ENCODE measurements at regions not wholly inside any gene's neighbourhood (a gene's known extent, or its start where the extent isn't known, plus 50 kb on each side); places are given as distances from the start of the nearest gene placed in this dataset.

GRCh38 chr2:109070290-109070689, 58.7 kb upstream of the SH3RF3 start:
- 82% methylated on average over 6 of the region's 6 CpGs for WGBS (ENCODE audit: insufficient coverage)
- H3K9me3 ChIP-seq (ENCODE audit: control insufficient read depth, insufficient read depth, low read length): no peaks in the 10 kb centered on the region
- intact Hi-C loops (cut with micrococcal nuclease): no loop called here

GRCh38 chr2:109069331-109070194, 59.4 kb upstream of the SH3RF3 start:
- 85% methylated on average over 9 of the region's 9 CpGs for WGBS (ENCODE audit: insufficient coverage)
- Histone ChIP-seq H3K27ac (ENCODE audit: low read length) (no peak overlapping the region), H3K9me3 (ENCODE audit: control insufficient read depth, insufficient read depth, low read length) (no peaks in the 10 kb centered on the region), H3K36me3 (ENCODE audit: control insufficient read depth, insufficient read depth, low read length) (no peaks in the 10 kb centered on the region), H3K4me3 (ENCODE audit: low read length) (no peak overlapping the region), H3K4me1 (ENCODE audit: control insufficient read depth, insufficient read depth, low read length) (no peaks in the 10 kb centered on the region), H3K27me3 (ENCODE audit: control insufficient read depth, insufficient read depth, low read length) (no peaks in the 10 kb centered on the region)
- no peak for ATAC-seq
- intact Hi-C loops (cut with micrococcal nuclease): no loop called here
- no peak for TF ChIP-seq CTCF (IDR thresholded peaks at IDR 0.05)
- H3K4me1 Mint-ChIP-seq: no peaks in the 10 kb centered on the region
- no peaks in the 10 kb centered on the region for H3K9me3 Mint-ChIP-seq
- DNase-seq: no peak
- H3K4me3 Mint-ChIP-seq: no peak overlapping the region
- no peak overlapping the region for H3K27ac Mint-ChIP-seq
- no peaks in the 10 kb centered on the region for H3K36me3 Mint-ChIP-seq
- H3K27me3 Mint-ChIP-seq (ENCODE audit: low read depth in 2 of 2): peaks cover 13 to 15% of the 10 kb centered on the region in 2 donors

More at GRCh38 chr2:109070290-109070689, 58.7 kb upstream of the SH3RF3 start:
- DNase-seq (no peak), ATAC-seq (no peak)
- Histone ChIP-seq H3K36me3 (ENCODE audit: control insufficient read depth, insufficient read depth, low read length) (no peaks in the 10 kb centered on the region), H3K27me3 (ENCODE audit: control insufficient read depth, insufficient read depth, low read length) (no peaks in the 10 kb centered on the region), H3K4me3 (ENCODE audit: low read length) (no peak overlapping the region), H3K4me1 (ENCODE audit: control insufficient read depth, insufficient read depth, low read length) (no peaks in the 10 kb centered on the region), H3K27ac (ENCODE audit: low read length) (no peak overlapping the region)
- TF ChIP-seq CTCF (IDR thresholded peaks at IDR 0.05): no peak
- Mint-ChIP-seq H3K4me3 (no peak overlapping the region), H3K27ac (no peak overlapping the region), H3K36me3 (no peaks in the 10 kb centered on the region), H3K9me3 (no peaks in the 10 kb centered on the region), H3K4me1 (no peaks in the 10 kb centered on the region), H3K27me3 (ENCODE audit: low read depth in 2 of 2) (peaks cover 13 to 15% of the 10 kb centered on the region in 2 donors)

- Mint-ChIP-seq H3K4me1 (no peaks in the 10 kb centered on the region), H3K4me3 (no peak overlapping the region), H3K9me3 (no peaks in the 10 kb centered on the region), H3K27me3 (ENCODE audit: low read depth in 2 of 2) (peaks cover 12% of the 10 kb centered on the region in 2 donors), H3K27ac (no peak overlapping the region), H3K36me3 (no peaks in the 10 kb centered on the region)
- DNase-seq (no peak), ATAC-seq (no peak)
- no peaks in the 10 kb centered on the region for H3K36me3 ChIP-seq (ENCODE audit: control insufficient read depth, insufficient read depth, low read length)
- TF ChIP-seq CTCF (IDR thresholded peaks at IDR 0.05): no peak
- no peak overlapping the region for H3K4me3 ChIP-seq (ENCODE audit: low read length)
- WGBS (ENCODE audit: insufficient coverage): 70% methylated on average over 1 of the region's 2 CpGs
- H3K27ac ChIP-seq (ENCODE audit: low read length): no peak overlapping the region
- no peaks in the 10 kb centered on the region for H3K27me3 ChIP-seq (ENCODE audit: control insufficient read depth, insufficient read depth, low read length)
- no peaks in the 10 kb centered on the region for H3K9me3 ChIP-seq (ENCODE audit: control insufficient read depth, insufficient read depth, low read length)
- H3K4me1 ChIP-seq (ENCODE audit: control insufficient read depth, insufficient read depth, low read length): no peaks in the 10 kb centered on the region
- intact Hi-C loops (cut with micrococcal nuclease): no loop called here
Measured at GRCh38 chr2:109068811-109069210, 60.2 kb upstream of the SH3RF3 start.
